ENCODE measurements at regions not wholly inside any gene's neighbourhood (a gene's known extent, or its start where the extent isn't known, plus 50 kb on each side); places are given as distances from the start of the nearest gene placed in this dataset.

GRCh38 chr2:174664084-174664759 is 66.6 kb upstream of the WIPF1 start:
- Histone ChIP-seq H3K4me2 (ENCODE audit: low read length) (no peak overlapping the region), H3K27ac (ENCODE audit: low read depth, low read length) (no peak overlapping the region), H3K79me2 (ENCODE audit: control insufficient read depth, low read length) (no peaks in the 10 kb centered on the region)

GRCh38 chr2:174663550-174663949 is 65.9 kb upstream of the WIPF1 start:
- Histone ChIP-seq H3K4me3 (ENCODE audit: low read length) (no peak overlapping the region), H3K9me3 (ENCODE audit: control insufficient read depth, insufficient read depth, low read length) (no peaks in the 10 kb centered on the region), H4K20me1 (ENCODE audit: control insufficient read depth, insufficient read depth, low read depth, low read length) (no peaks in the 10 kb centered on the region), H3K4me1 (ENCODE audit: control insufficient read depth, low read length) (peaks cover 5% of the 10 kb centered on the region; the same call in 1 of the 2 replicates), H3K79me2 (ENCODE audit: control insufficient read depth, low read length) (no peaks in the 10 kb centered on the region), H3K4me2 (ENCODE audit: low read length) (no peak overlapping the region), H3K36me3 (ENCODE audit: control insufficient read depth, low read length) (no peaks in the 10 kb centered on the region), H3K27me3 (ENCODE audit: control insufficient read depth, low read length) (no peaks in the 10 kb centered on the region), H3K9me2 (replicated peaks; ENCODE audit: control insufficient read depth, low read length) (no peaks in the 10 kb centered on the region), H3K27ac (ENCODE audit: low read depth, low read length) (no peak overlapping the region), H3F3A (ENCODE audit: control insufficient read depth, insufficient read depth) (no peaks in the 10 kb centered on the region)
- TF ChIP-seq EZH2phosphoT487 (IDR thresholded peaks at IDR 0.05; ENCODE audit: borderline replicate concordance, low read length) (no peak), CTCF (IDR thresholded peaks at IDR 0.05; ENCODE audit: low read depth, low read length, poor library complexity, severe bottlenecking) (no peak)

More at GRCh38 chr2:174664084-174664759, 66.6 kb upstream of the WIPF1 start:
- no peaks in the 10 kb centered on the region for H4K20me1 ChIP-seq (ENCODE audit: control insufficient read depth, insufficient read depth, low read depth, low read length)
- H3K9me3 ChIP-seq (ENCODE audit: control insufficient read depth, insufficient read depth, low read length), result no peaks in the 10 kb centered on the region
- TF ChIP-seq EZH2phosphoT487 (IDR thresholded peaks at IDR 0.05; ENCODE audit: borderline replicate concordance, low read length) (no peak), CTCF (IDR thresholded peaks at IDR 0.05; ENCODE audit: low read depth, low read length, poor library complexity, severe bottlenecking) (no peak)
- H3K4me3 ChIP-seq (ENCODE audit: low read length), result no peak overlapping the region
- no peaks in the 10 kb centered on the region for H3K27me3 ChIP-seq (ENCODE audit: control insufficient read depth, low read length)
- peaks cover 2% of the 10 kb centered on the region; the same call in 1 of the 2 replicates for H3K4me1 ChIP-seq (ENCODE audit: control insufficient read depth, low read length)
- no peaks in the 10 kb centered on the region for H3F3A ChIP-seq (ENCODE audit: control insufficient read depth, insufficient read depth)
- H3K36me3 ChIP-seq (ENCODE audit: control insufficient read depth, low read length), result no peaks in the 10 kb centered on the region
- no peaks in the 10 kb centered on the region for H3K9me2 ChIP-seq (replicated peaks; ENCODE audit: control insufficient read depth, low read length)

- H3K4me2 ChIP-seq (ENCODE audit: low read length), result no peak overlapping the region
- H3K27ac ChIP-seq (ENCODE audit: low read depth, low read length), result no peak overlapping the region
- H3K9me2 ChIP-seq (replicated peaks; ENCODE audit: control insufficient read depth, low read length), result no peaks in the 10 kb centered on the region
- H3K9me3 ChIP-seq (ENCODE audit: control insufficient read depth, insufficient read depth, low read length), result no peaks in the 10 kb centered on the region
- H3K36me3 ChIP-seq (ENCODE audit: control insufficient read depth, low read length), result no peaks in the 10 kb centered on the region
- H4K20me1 ChIP-seq (ENCODE audit: control insufficient read depth, insufficient read depth, low read depth, low read length), result no peaks in the 10 kb centered on the region
- H3K4me1 ChIP-seq (ENCODE audit: control insufficient read depth, low read length), result peaks cover 5% of the 10 kb centered on the region; the same call in 1 of the 2 replicates
- no peaks in the 10 kb centered on the region for H3K79me2 ChIP-seq (ENCODE audit: control insufficient read depth, low read length)
- no peaks in the 10 kb centered on the region for H3K27me3 ChIP-seq (ENCODE audit: control insufficient read depth, low read length)
- no peak for TF ChIP-seq EZH2phosphoT487 (IDR thresholded peaks at IDR 0.05; ENCODE audit: borderline replicate concordance, low read length)
- no peak for TF ChIP-seq CTCF (IDR thresholded peaks at IDR 0.05; ENCODE audit: low read depth, low read length, poor library complexity, severe bottlenecking)
- H3K4me3 ChIP-seq (ENCODE audit: low read length), result no peak overlapping the region
- H3F3A ChIP-seq (ENCODE audit: control insufficient read depth, insufficient read depth), result no peaks in the 10 kb centered on the region
Measured at GRCh38 chr2:174662859-174663258, 65.3 kb upstream of the WIPF1 start.

Measured in DOHH2 (cell line).